Keratinocyte (primary cell): ENCODE measurements at regions not wholly inside any gene's neighbourhood (a gene's known extent, or its start where the extent isn't known, plus 50 kb on each side); places are given as distances from the start of the nearest gene placed in this dataset.

Experiments
- DNase-seq: peaks from one replicate; pipeline ENCODE4 v3.0.0-alpha.2; 2011; ENCODE audit warnings: low read depth, missing footprints, low spot score
- FAIRE-seq: peaks from 2 replicates; lab custom pipeline; 2011; peaks lifted over from hg19 to GRCh38; lab: Jason Lieb, UNC
- H2AFZ ChIP-seq: 2 replicates; pipeline ENCODE4 v1.6.0; 2012; ENCODE audit warnings: low read length, control low read depth, inconsistent platforms; ENCODE audit not compliant: control insufficient read depth
- H3K27ac ChIP-seq: 2 replicates; pipeline ENCODE4 v1.5.1; 2011; ENCODE audit warnings: low read length; ENCODE audit not compliant: control insufficient read depth, insufficient read depth
- H3K27me3 ChIP-seq: 3 replicates; pipeline ENCODE4 v1.6.0; 2011; ENCODE audit warnings: low read length; ENCODE audit not compliant: control insufficient read depth, insufficient read depth; ENCODE audit errors: extremely low read depth
- H3K36me3 ChIP-seq, 2 experiments: 2 replicates in 1 of 2; 3 replicates in 1 of 2; pipeline ENCODE4 v1.5.1; 2011; ENCODE audit warnings: low read length in 2 of 2, mild to moderate bottlenecking in 1 of 2; ENCODE audit not compliant: control insufficient read depth in 2 of 2, insufficient read depth in 2 of 2; ENCODE audit errors: extremely low read depth in 1 of 2
- H3K4me1 ChIP-seq: 3 replicates; pipeline ENCODE4 v1.5.1; 2011; ENCODE audit warnings: low read length; ENCODE audit not compliant: control insufficient read depth, insufficient read depth; ENCODE audit errors: extremely low read depth
- H3K4me2 ChIP-seq: 3 replicates; pipeline ENCODE4 v1.6.0; 2011; ENCODE audit warnings: low read depth, low read length; ENCODE audit not compliant: control insufficient read depth, insufficient read depth; ENCODE audit errors: extremely low read depth
- H3K4me3 ChIP-seq, 3 experiments: fragments of 200-600 bp in 1 of 3; sonication (generic) in 1 of 3; 2 replicates in 2 of 3; 3 replicates in 1 of 3; pipeline ENCODE4 v1.5.1; 2011 to 2016; ENCODE audit warnings: low read length in 3 of 3, mild to moderate bottlenecking in 3 of 3, control low read depth in 2 of 3, inconsistent platforms in 1 of 3, low read depth in 1 of 3, mixed read lengths in 1 of 3, mixed run types in 1 of 3, moderate library complexity in 1 of 3; ENCODE audit not compliant: control insufficient read depth in 2 of 3, insufficient read depth in 2 of 3; ENCODE audit errors: extremely low read depth in 1 of 3
- H3K79me2 ChIP-seq: 2 replicates; pipeline ENCODE4 v1.6.0; 2012; ENCODE audit warnings: low read length; ENCODE audit not compliant: control insufficient read depth, insufficient read depth
- H3K9ac ChIP-seq: 3 replicates; pipeline ENCODE4 v1.6.0; 2011; ENCODE audit warnings: low read length; ENCODE audit not compliant: control insufficient read depth, insufficient read depth; ENCODE audit errors: extremely low read depth
- H3K9me1 ChIP-seq: 3 replicates; pipeline ENCODE4 v1.6.0; 2011; ENCODE audit warnings: low read length; ENCODE audit not compliant: control insufficient read depth, insufficient read depth; ENCODE audit errors: extremely low read depth
- H3K9me3 ChIP-seq: 2 replicates; pipeline ENCODE4 v1.5.1; 2012; ENCODE audit warnings: low read depth, low read length; ENCODE audit not compliant: control insufficient read depth
- H4K20me1 ChIP-seq: 3 replicates; pipeline ENCODE4 v1.6.0; 2011; ENCODE audit warnings: low read length; ENCODE audit not compliant: control insufficient read depth, insufficient read depth; ENCODE audit errors: extremely low read depth
- EZH2 ChIP-seq: IDR thresholded peaks from one replicate; pipeline ENCODE4 v1.6.1; 2012; ENCODE audit warnings: inconsistent platforms, mild to moderate bottlenecking, low read length, moderate library complexity
- dilution Hi-C: fragments of 300-500 bp; cut with MboI; formaldehyde crosslinking; loops from one replicate; pipeline ENCODE4 v1.7.0; 2020; ENCODE audit warnings: low sequenced_read_pairs; ENCODE audit not compliant: extremely low pct_ligation_motif_present
- TF ChIP-seq, protein P1 (sequence below), 3 experiments: IDR thresholded peaks in 1 of 3; conservative IDR thresholded peaks in 1 of 3; optimal IDR thresholded peaks in 1 of 3; 2 replicates in 2 of 3; 3 replicates in 1 of 3; pipeline versions ENCODE3 to v1.5.1; 2011; ENCODE audit warnings: low read length in 3 of 3, mild to moderate bottlenecking in 3 of 3, moderate library complexity in 2 of 3, control low read depth in 1 of 3, inconsistent platforms in 1 of 3; ENCODE audit not compliant: insufficient read depth in 2 of 3; ENCODE audit errors: extremely low read depth in 1 of 3

DNA sequence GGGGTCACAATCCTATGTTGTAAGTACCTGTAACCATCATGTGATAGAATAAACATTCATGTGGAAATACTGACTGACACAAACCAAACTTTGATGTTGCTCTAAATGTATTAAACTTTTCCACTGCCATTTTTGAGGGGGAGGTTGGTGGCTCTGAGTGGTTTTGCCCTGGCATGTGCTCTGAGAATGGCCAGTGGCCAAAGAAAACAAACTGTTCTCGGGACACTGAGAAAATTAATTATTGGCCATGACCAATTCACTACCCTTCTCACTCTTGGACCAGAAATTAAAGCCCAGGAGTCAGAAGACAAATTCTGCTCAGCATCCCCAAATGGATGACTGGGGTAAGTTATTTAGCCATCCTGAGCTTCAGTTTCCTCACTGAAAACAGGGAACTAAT lies 195.9 kb downstream of the XPNPEP1 start:
- DNase-seq (no peak), FAIRE-seq (no peak)
- Histone ChIP-seq H3K4me3 (no peak overlapping the region), H3K4me2 (no peak overlapping the region), H3K27me3 (no peaks in the 10 kb centered on the region), H3K79me2 (no peaks in the 10 kb centered on the region), H4K20me1 (no peaks in the 10 kb centered on the region), H2AFZ (no peak overlapping the region), H3K9me3 (no peaks in the 10 kb centered on the region), H3K27ac (no peak overlapping the region), H3K4me1 (no peaks in the 10 kb centered on the region), H3K36me3 (no peaks in the 10 kb centered on the region), H3K9me1 (no peaks in the 10 kb centered on the region), H3K9ac (no peak overlapping the region)
- dilution Hi-C loops, result no loop called here
- TF ChIP-seq EZH2, result no peak
- TF ChIP-seq, protein P1, sequence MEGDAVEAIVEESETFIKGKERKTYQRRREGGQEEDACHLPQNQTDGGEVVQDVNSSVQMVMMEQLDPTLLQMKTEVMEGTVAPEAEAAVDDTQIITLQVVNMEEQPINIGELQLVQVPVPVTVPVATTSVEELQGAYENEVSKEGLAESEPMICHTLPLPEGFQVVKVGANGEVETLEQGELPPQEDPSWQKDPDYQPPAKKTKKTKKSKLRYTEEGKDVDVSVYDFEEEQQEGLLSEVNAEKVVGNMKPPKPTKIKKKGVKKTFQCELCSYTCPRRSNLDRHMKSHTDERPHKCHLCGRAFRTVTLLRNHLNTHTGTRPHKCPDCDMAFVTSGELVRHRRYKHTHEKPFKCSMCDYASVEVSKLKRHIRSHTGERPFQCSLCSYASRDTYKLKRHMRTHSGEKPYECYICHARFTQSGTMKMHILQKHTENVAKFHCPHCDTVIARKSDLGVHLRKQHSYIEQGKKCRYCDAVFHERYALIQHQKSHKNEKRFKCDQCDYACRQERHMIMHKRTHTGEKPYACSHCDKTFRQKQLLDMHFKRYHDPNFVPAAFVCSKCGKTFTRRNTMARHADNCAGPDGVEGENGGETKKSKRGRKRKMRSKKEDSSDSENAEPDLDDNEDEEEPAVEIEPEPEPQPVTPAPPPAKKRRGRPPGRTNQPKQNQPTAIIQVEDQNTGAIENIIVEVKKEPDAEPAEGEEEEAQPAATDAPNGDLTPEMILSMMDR (optimal IDR thresholded peaks at IDR 0.05 in 1 of 3, IDR thresholded peaks at IDR 0.05 in 1 of 3, conservative IDR thresholded peaks at IDR 0.05 in 1 of 3; ENCODE audit: extremely low read depth in 1 of 3, insufficient read depth in 2 of 3, low read length in 3 of 3), result no peak

DNA sequence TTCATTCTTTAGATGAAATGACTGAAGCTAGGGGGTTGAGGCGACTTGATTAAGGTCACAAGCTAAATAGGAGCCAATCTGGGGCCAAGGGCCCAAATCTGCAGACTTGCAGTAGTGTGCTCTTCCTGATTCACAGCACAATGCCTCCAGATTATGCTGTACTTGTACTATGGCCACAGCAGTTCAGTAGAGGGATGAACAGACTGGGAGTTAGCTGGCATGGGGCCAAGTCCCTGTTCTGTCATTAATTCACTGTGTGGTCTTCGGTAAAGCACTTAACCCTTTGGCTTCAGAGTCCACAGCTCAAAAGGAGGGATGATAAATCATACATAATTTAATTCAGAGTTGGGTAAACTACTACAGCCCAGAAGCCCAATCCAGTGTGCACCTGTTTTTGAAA lies 196.8 kb downstream of the XPNPEP1 start:
- Histone ChIP-seq H3K27me3 (no peaks in the 10 kb centered on the region), H3K9me3 (no peaks in the 10 kb centered on the region), H4K20me1 (no peaks in the 10 kb centered on the region), H3K79me2 (no peaks in the 10 kb centered on the region), H3K36me3 (no peaks in the 10 kb centered on the region), H3K4me1 (no peaks in the 10 kb centered on the region), H2AFZ (no peak overlapping the region), H3K9me1 (no peaks in the 10 kb centered on the region), H3K4me3 (no peak overlapping the region), H3K27ac (no peak overlapping the region), H3K4me2 (no peak overlapping the region), H3K9ac (no peak overlapping the region)
- FAIRE-seq (no peak), DNase-seq (no peak)
- dilution Hi-C loops, result no loop called here
- TF ChIP-seq, protein P1 (optimal IDR thresholded peaks at IDR 0.05 in 1 of 3, IDR thresholded peaks at IDR 0.05 in 1 of 3, conservative IDR thresholded peaks at IDR 0.05 in 1 of 3; ENCODE audit: extremely low read depth in 1 of 3, insufficient read depth in 2 of 3, low read length in 3 of 3), result no peak
- no peak for TF ChIP-seq EZH2
